Activated CD4-positive, alpha-beta T cell treated with anti-CD3 and anti-CD28 coated beads for 36 hours (primary cell): ENCODE measurements at regions not wholly inside any gene's neighbourhood (a gene's known extent, or its start where the extent isn't known, plus 50 kb on each side); places are given as distances from the start of the nearest gene placed in this dataset.
"Not testable (repeated sequence)": the region's sequence is repeated elsewhere in the genome, so short reads cannot be mapped to it uniquely, and the experiment has no call there.

Experiments
- ATAC-seq: fragments of 200-7000 bp; cut with Tn5 transposase; one replicate; pipeline ENCODE4 v1.10.0; 2021; ENCODE audit warnings: mild to moderate bottlenecking, moderate library complexity
- CTCF ChIA-PET: fragments of 350-600 bp; sonication (Branson Sonifier 250); formaldehyde crosslinking; loops from one replicate; lab custom pipeline; 2021; ENCODE audit warnings: antibody characterized with exemption; lab: Charles Lee
- POLR2A ChIA-PET: fragments of 350-600 bp; sonication (Branson Sonifier 250); formaldehyde crosslinking; loops from one replicate; lab custom pipeline; 2021; ENCODE audit warnings: antibody characterized with exemption, inconsistent platforms; lab: Charles Lee
- DNase-seq: peaks from one replicate; pipeline ENCODE4 v3.0.0-alpha.2; 2020
- H3K27ac Mint-ChIP-seq: one replicate; pipeline ENCODE4 v1.8.0; 2021; ENCODE audit warnings: mixed read lengths
- H3K27me3 Mint-ChIP-seq: one replicate; pipeline ENCODE4 v1.8.0; 2021; ENCODE audit warnings: mixed read lengths
- H3K36me3 Mint-ChIP-seq: one replicate; pipeline ENCODE4 v1.8.0; 2021; ENCODE audit warnings: low read depth, mixed read lengths
- H3K4me1 Mint-ChIP-seq: one replicate; pipeline ENCODE4 v1.8.0; 2021; ENCODE audit warnings: mixed read lengths
- H3K4me3 Mint-ChIP-seq: one replicate; pipeline ENCODE4 v1.8.0; 2021; ENCODE audit warnings: mild to moderate bottlenecking, moderate library complexity, mixed read lengths
- H3K9me3 Mint-ChIP-seq: one replicate; pipeline ENCODE4 v1.8.0; 2021; ENCODE audit warnings: low read depth, mixed read lengths
- intact Hi-C, 2 experiments: fragments of 100-400 bp; cut with DNase I in 1 of 2; cut with micrococcal nuclease in 1 of 2; formaldehyde crosslinking; loops; one replicate each; pipeline versions ENCODE4 v1.14.2 to v1.15.1; 2022 to 2024; cut with DNase I, micrococcal nuclease

DNA sequence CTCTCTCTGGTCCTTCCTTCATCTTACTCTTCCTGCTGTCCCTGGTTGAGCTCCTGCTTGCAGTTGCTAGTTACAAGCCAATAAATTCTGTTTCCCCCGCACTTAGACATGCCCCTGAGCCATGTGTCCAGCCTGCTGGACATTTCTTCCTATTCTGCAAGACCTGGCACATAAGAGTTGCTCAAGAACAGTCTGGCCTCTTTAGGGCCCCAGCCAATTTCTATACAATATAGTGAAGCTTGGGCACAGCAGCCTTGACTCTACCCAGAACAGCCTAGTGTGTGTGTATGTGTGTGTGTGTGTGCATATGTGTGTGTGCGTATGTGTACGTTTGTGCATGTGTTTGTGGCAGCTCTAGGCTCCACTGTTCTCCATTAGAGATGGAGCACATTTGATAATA lies 276.0 kb downstream of the CYRIA start:
- no peaks in the 10 kb centered on the region for H3K9me3 Mint-ChIP-seq
- DNase-seq: no peak
- POLR2A ChIA-PET: no interaction called here
- no peak for ATAC-seq
- no peaks in the 10 kb centered on the region for H3K36me3 Mint-ChIP-seq
- H3K27ac Mint-ChIP-seq: no peak overlapping the region
- intact Hi-C loops: no loop called here
- CTCF ChIA-PET: interaction anchor here (1.4 kb wide), 1 partner anchor 9 kb away, joined by 3 read pairs; no protein-coding TSS in a partner anchor
- H3K4me1 Mint-ChIP-seq: no peaks in the 10 kb centered on the region
- no peaks in the 10 kb centered on the region for H3K27me3 Mint-ChIP-seq
- H3K4me3 Mint-ChIP-seq: no peak overlapping the region

DNA sequence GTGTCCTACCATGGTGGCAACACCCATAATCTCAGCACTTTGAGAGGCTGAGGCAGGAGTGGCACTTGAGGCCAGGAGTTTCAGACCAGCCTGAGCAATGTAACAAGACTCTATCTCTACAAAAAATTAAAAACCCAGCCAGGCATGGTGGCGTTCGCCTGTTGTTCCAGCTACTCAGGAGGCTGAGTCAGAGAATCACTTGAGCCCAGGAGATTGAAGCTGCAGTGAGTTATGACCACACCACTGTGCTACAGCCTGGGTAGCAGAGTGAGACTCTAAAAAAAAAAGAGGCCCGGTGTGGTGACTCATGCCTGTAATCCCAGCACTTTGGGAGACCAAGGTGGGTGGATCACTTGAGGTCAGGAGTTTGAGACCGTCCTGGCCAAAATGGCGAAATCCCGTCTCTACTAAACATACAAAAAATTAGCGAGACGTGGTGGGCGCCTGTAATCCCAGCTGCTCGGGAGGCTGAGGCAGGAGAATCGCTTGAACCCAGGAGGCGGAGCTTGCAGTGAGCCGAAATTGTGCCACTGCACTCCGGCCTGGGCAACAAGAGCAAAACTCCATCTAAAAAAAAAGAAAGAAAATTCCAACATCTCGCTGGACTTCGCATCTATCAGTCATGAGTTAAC lies 277.3 kb downstream of the CYRIA start:
- H3K9me3 Mint-ChIP-seq, H3K27me3 Mint-ChIP-seq, DNase-seq, POLR2A ChIA-PET, intact Hi-C loops, H3K4me1 Mint-ChIP-seq, H3K36me3 Mint-ChIP-seq, CTCF ChIA-PET, H3K27ac Mint-ChIP-seq, ATAC-seq, H3K4me3 Mint-ChIP-seq: not testable (repeated sequence)

- intact Hi-C loops: no loop called here
- no peaks in the 10 kb centered on the region for H3K36me3 Mint-ChIP-seq
- no peaks in the 10 kb centered on the region for H3K9me3 Mint-ChIP-seq
- no peak overlapping the region for H3K4me3 Mint-ChIP-seq
- DNase-seq: no peak
- no peaks in the 10 kb centered on the region for H3K4me1 Mint-ChIP-seq
- no peak overlapping the region for H3K27ac Mint-ChIP-seq
- peaks cover 2% of the 10 kb centered on the region for H3K27me3 Mint-ChIP-seq
- ATAC-seq: no peak
- CTCF ChIA-PET: no interaction called here
- POLR2A ChIA-PET: no interaction called here
Observed at GRCh38 chr2:16387461-16387984, 278.1 kb downstream of the CYRIA start.

DNA sequence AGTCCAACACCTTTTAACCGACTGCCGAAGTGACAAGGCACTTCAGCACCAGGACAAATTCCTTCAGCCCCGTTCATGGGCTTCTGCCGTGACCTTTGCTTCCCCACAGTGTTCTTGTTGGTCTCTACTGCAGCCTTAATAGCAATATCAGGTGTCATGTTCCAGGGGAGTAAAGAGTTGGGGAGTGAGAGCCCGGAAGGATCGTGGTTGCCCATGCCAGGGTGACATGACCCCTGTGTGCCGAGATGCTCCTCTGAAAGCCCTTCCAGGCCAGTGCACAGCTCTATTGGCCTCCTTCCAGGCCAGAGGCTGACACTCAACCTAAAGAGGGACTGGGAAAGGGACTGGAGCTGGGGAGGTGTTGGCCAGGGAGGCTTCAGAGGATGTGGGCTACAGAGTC lies 279.2 kb downstream of the CYRIA start:
- Mint-ChIP-seq H3K4me1 (no peaks in the 10 kb centered on the region), H3K36me3 (no peaks in the 10 kb centered on the region), H3K9me3 (no peaks in the 10 kb centered on the region), H3K27ac (no peak overlapping the region), H3K4me3 (no peak overlapping the region), H3K27me3 (peaks cover 4% of the 10 kb centered on the region)
- POLR2A ChIA-PET: no interaction called here
- no peak for ATAC-seq
- CTCF ChIA-PET: no interaction called here
- no peak for DNase-seq
- intact Hi-C loops: no loop called here

GRCh38 chr2:16386031-16386430 lies 279.6 kb downstream of the CYRIA start:
- Mint-ChIP-seq H3K27me3 (peaks cover 7% of the 10 kb centered on the region), H3K4me1 (no peaks in the 10 kb centered on the region), H3K36me3 (no peaks in the 10 kb centered on the region), H3K4me3 (no peak overlapping the region), H3K27ac (no peak overlapping the region), H3K9me3 (no peaks in the 10 kb centered on the region)
- no peak for DNase-seq
- intact Hi-C loops: no loop called here
- ChIA-PET POLR2A (no interaction called here), CTCF (no interaction called here)
- ATAC-seq: no peak

DNA sequence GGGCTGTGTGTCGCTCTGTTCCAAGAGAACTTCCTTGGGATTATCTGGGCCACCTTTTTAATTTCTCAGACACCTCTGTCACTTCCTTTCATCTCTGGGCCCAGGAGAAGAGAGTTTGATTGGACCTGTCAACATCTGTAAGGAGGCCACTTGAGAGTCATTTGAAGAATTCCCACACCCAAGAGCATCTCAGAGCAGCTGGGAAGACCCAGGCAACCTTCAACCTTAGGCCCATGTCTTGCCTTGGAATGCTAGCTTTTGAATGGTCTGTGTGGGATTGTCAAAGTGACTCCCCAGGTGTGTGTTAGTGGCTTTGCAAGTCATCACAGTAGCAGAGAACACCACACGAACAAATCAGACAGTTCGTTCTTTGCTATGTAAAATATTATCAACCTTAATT lies 280.3 kb downstream of the CYRIA start:
- POLR2A ChIA-PET: no interaction called here
- CTCF ChIA-PET: no interaction called here
- Mint-ChIP-seq H3K36me3 (no peaks in the 10 kb centered on the region), H3K4me1 (no peaks in the 10 kb centered on the region), H3K27ac (no peak overlapping the region), H3K9me3 (no peaks in the 10 kb centered on the region), H3K4me3 (no peak overlapping the region), H3K27me3 (peaks cover 7% of the 10 kb centered on the region)
- ATAC-seq (no peak), DNase-seq (no peak)
- intact Hi-C loops: no loop called here

DNA sequence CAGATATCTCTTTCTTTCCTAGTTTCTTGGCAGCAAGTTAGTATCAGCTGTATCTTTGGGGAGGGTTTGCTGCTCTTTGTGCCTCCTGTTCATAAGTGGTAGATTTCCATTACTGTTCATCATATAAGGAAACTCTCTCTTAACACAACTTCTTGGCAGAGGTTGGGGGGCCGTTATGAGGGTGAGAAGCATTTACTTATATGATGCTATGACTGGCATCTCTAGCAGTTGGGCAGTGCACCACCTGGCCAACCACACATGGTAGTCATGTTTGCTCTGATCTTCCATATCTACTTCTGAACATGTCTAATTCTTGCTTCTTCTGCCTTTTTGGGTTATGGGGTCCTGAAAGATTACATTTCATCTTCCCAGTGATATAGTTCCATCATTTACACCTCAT lies 282.2 kb downstream of the CYRIA start:
- Mint-ChIP-seq H3K27ac (no peak overlapping the region), H3K4me3 (no peak overlapping the region), H3K27me3 (peaks cover 8% of the 10 kb centered on the region), H3K36me3 (no peaks in the 10 kb centered on the region), H3K9me3 (no peaks in the 10 kb centered on the region), H3K4me1 (no peaks in the 10 kb centered on the region)
- ATAC-seq (no peak), DNase-seq (no peak)
- ChIA-PET CTCF (no interaction called here), POLR2A (no interaction called here)
- intact Hi-C loops: no loop called here

DNA sequence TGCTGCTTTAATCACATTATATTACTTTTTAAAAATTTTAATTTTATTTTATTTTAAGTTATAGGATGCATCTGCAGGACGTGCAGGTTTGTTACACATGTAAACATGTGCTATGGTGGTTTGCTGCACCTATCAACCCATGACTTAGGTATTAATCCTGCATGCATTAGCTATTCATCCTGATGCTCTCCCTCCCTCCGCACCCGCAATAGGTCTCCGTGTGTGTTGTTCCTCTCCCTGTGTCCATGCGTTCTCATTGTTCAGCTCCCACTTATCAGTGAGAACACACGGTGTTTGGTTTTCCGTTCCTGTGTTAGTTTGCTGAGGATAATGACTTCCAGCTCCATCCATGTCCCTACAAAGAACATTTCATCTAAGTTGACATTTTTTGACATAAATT lies 283.2 kb downstream of the CYRIA start:
- H3K27me3 Mint-ChIP-seq: peaks cover 8% of the 10 kb centered on the region

DNA sequence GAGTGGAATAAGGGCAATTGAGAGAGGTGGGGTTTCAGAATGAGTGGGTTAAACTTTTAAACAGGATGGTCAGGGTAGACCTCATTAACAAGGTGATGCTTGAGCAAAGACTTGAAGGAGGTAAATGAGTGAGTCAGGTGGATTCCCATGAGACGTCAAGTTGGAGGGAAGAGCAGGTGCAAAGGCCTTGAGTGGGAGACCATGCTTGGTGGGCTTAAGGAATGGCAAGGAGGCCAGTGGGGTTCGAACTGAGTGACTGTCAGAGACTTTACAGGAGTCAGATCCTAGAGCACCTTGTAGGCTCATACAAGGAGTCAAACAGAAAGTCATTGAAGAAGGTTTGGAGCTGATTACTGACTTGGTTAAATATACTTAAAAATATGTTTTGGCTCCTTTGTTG lies 284.1 kb downstream of the CYRIA start:
- no peak overlapping the region for H3K27ac Mint-ChIP-seq
- H3K36me3 Mint-ChIP-seq: no peaks in the 10 kb centered on the region
- no peak for ATAC-seq
- no peak for DNase-seq
- no peak overlapping the region for H3K4me3 Mint-ChIP-seq
- POLR2A ChIA-PET: no interaction called here
- H3K4me1 Mint-ChIP-seq: no peaks in the 10 kb centered on the region
- H3K27me3 Mint-ChIP-seq: peaks cover 8% of the 10 kb centered on the region
- intact Hi-C loops: no loop called here
- no peaks in the 10 kb centered on the region for H3K9me3 Mint-ChIP-seq
- CTCF ChIA-PET: no interaction called here

More for the DNA sequence above, 283.2 kb downstream of the CYRIA start:
- intact Hi-C loops: no loop called here
- ChIA-PET POLR2A (no interaction called here), CTCF (no interaction called here)
- Mint-ChIP-seq H3K4me1 (no peaks in the 10 kb centered on the region), H3K36me3 (no peaks in the 10 kb centered on the region), H3K27ac (no peak overlapping the region), H3K4me3 (no peak overlapping the region), H3K9me3 (no peaks in the 10 kb centered on the region)
- ATAC-seq: no peak
- DNase-seq: no peak

DNA sequence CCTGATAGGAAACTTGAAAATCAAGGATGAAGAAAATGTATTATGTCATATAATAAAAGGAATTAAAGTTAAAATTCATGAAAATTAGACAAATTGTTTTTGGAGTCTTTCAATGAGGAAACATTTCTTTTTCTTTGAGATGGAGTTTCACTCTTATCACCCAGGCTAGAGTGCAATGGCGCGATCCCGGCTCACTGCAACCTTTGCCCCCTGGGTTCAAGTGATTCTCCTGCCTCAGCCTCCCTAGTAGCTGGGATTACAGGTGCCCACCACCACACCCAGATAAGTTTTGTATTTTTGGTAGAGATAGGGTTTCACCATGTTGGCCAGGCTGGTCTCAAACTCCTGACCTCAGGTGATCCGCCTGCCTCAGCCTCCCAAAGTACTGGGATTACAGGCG lies 285.7 kb downstream of the CYRIA start:
- H3K27ac Mint-ChIP-seq, H3K4me3 Mint-ChIP-seq, H3K27me3 Mint-ChIP-seq, H3K4me1 Mint-ChIP-seq, H3K9me3 Mint-ChIP-seq, ATAC-seq, CTCF ChIA-PET, POLR2A ChIA-PET, H3K36me3 Mint-ChIP-seq, DNase-seq, intact Hi-C loops: not testable (repeated sequence)

DNA sequence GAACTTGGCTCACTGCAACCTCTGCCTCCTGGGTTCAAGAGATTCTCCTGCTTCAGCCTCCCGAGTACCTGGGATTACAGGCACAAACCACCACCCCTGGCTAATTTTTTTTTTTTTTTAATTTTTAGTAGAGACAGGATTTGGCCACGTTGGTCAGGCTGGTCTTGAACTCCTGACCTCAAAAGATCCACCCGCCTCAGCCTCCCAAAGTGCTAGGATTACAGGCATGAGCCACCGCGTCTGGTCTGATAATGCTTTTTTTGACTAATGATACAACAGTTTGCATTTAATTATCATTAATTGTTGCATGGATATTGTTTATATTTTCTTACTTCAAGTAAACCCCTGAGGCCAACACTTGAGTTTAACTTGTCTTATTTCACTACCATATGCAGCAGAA lies 286.6 kb downstream of the CYRIA start:
- H3K27me3 Mint-ChIP-seq, POLR2A ChIA-PET, H3K27ac Mint-ChIP-seq, H3K36me3 Mint-ChIP-seq, intact Hi-C loops, CTCF ChIA-PET, ATAC-seq, DNase-seq, H3K4me1 Mint-ChIP-seq, H3K4me3 Mint-ChIP-seq, H3K9me3 Mint-ChIP-seq: not testable (repeated sequence)

DNA sequence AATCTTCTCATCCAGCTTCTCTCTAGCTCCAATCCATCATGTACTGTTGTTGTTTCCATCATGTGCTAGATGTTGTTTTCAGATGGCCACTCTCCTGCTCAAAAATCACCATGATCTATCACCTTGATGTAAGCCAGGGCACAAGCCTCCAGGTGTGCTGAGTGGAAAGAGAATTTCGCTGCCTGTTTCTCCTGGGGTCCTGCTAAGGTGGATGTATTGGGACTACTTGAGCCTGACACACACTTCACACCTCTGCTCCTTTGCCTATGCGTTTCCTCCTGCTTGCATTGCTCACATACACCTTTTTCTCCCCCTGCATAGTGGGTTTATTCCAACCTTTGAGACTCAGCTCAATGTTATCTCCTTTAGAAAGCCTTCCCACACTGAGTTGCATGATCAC lies 287.6 kb downstream of the CYRIA start:
- CTCF ChIA-PET: no interaction called here
- H3K27me3 Mint-ChIP-seq: peaks cover 7% of the 10 kb centered on the region
- no peak overlapping the region for H3K27ac Mint-ChIP-seq
- POLR2A ChIA-PET: no interaction called here
- H3K36me3 Mint-ChIP-seq: no peaks in the 10 kb centered on the region
- no peaks in the 10 kb centered on the region for H3K9me3 Mint-ChIP-seq
- intact Hi-C loops: no loop called here
- DNase-seq: no peak
- H3K4me1 Mint-ChIP-seq: no peaks in the 10 kb centered on the region
- no peak for ATAC-seq
- H3K4me3 Mint-ChIP-seq: no peak overlapping the region
